ENCODE measurements at regions not wholly inside any gene's neighbourhood (a gene's known extent, or its start where the extent isn't known, plus 50 kb on each side); places are given as distances from the start of the nearest gene placed in this dataset.

DNA sequence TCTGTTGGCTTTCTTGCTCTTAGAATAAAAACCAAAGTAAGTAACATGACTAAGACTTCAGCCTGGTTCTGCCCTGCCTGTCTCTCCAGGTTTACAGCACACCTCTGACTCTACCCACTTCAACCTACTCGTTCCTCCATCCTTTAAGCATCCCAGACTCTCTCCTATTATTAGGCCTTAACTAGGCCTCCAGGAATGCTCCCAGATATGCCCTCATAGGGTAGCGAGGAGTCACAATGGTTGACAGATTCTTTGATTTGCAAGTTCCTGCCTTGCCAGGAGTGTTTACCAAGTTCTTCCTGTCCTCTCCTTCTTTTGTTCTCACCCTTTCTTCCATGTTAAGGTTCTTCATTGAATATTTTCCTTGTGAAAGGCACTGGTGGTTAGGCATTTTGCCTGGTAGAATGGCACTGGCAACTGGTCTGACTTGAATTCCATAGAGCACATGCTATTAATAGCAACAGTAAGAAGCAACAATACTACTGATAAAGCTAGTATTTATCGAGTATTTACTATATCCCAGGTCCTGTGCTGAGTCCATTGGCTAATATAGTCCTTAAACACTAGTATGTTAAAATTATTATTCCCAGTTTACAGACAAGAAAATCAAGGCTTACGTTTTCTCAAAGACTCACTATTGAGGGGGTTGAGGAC, 327.9 kb upstream of the PRKCQ start:
- Histone ChIP-seq H3K27ac (no peak overlapping the region), H4K20me1 (ENCODE audit: insufficient read depth, poor library complexity, severe bottlenecking) (no peaks in the 10 kb centered on the region), H3K9me3 (ENCODE audit: low read depth) (no peaks in the 10 kb centered on the region), H3K36me3 (replicated peaks; ENCODE audit: insufficient read depth, low read depth) (no peaks in the 10 kb centered on the region), H3K4me2 (no peak overlapping the region), H3K4me3 (no peak overlapping the region), H3K9me2 (replicated peaks; ENCODE audit: insufficient read depth) (no peaks in the 10 kb centered on the region), H3K79me2 (no peaks in the 10 kb centered on the region), H3K4me1 (ENCODE audit: insufficient read depth) (peaks cover under 1% of the 10 kb centered on the region), H2AFZ (no peak overlapping the region), H3K27me3 (no peaks in the 10 kb centered on the region)
- DNase-seq (ENCODE audit: low spot score): no peak
- TF ChIP-seq, protein P1, sequence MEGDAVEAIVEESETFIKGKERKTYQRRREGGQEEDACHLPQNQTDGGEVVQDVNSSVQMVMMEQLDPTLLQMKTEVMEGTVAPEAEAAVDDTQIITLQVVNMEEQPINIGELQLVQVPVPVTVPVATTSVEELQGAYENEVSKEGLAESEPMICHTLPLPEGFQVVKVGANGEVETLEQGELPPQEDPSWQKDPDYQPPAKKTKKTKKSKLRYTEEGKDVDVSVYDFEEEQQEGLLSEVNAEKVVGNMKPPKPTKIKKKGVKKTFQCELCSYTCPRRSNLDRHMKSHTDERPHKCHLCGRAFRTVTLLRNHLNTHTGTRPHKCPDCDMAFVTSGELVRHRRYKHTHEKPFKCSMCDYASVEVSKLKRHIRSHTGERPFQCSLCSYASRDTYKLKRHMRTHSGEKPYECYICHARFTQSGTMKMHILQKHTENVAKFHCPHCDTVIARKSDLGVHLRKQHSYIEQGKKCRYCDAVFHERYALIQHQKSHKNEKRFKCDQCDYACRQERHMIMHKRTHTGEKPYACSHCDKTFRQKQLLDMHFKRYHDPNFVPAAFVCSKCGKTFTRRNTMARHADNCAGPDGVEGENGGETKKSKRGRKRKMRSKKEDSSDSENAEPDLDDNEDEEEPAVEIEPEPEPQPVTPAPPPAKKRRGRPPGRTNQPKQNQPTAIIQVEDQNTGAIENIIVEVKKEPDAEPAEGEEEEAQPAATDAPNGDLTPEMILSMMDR (IDR thresholded peaks at IDR 0.05; ENCODE audit: poor library complexity): no peak
- TF ChIP-seq EZH2phosphoT487 (IDR thresholded peaks at IDR 0.05; ENCODE audit: low read depth, severe bottlenecking, unreplicated experiment) (no peak), EZH2 (IDR thresholded peaks at IDR 0.05; ENCODE audit: borderline replicate concordance) (no peak)
- 86% methylated on average over 4 of the region's 4 CpGs for WGBS (ENCODE audit: low lambda C conversion rate, missing lambda C conversion rate)

DNA sequence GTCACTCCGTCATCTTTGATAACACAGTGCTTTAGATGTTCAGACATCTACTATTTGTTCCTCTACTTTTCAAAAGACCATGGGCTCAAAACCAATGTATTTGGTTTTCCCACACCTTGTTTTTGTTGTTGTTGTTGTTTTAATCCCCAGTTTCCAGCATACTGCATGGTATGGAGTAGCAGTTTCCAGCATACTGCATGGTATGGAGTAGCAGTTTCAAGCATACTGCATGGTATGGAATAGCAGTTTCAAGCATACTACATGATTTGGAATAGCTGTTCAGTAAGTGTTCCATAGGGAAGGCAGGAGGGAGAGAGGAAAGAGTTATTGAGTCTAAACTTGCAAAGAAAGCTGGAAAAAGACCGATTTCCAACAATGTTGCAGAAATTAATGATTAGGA, 314.3 kb upstream of the PRKCQ start:
- Histone ChIP-seq H3K79me2 (no peaks in the 10 kb centered on the region), H3K9me2 (replicated peaks; ENCODE audit: insufficient read depth) (no peaks in the 10 kb centered on the region), H3K4me3 (no peak overlapping the region), H3K4me2 (no peak overlapping the region), H4K20me1 (ENCODE audit: insufficient read depth, poor library complexity, severe bottlenecking) (no peaks in the 10 kb centered on the region), H3K27me3 (no peaks in the 10 kb centered on the region), H3K36me3 (replicated peaks; ENCODE audit: insufficient read depth, low read depth) (no peaks in the 10 kb centered on the region), H3K9me3 (ENCODE audit: low read depth) (no peaks in the 10 kb centered on the region), H2AFZ (no peak overlapping the region), H3K27ac (no peak overlapping the region), H3K4me1 (ENCODE audit: insufficient read depth) (no peaks in the 10 kb centered on the region)
- WGBS (ENCODE audit: low lambda C conversion rate, missing lambda C conversion rate): 83% methylated on average over 2 of the region's 2 CpGs
- TF ChIP-seq, protein P1 (IDR thresholded peaks at IDR 0.05; ENCODE audit: poor library complexity): no peak
- TF ChIP-seq EZH2 (IDR thresholded peaks at IDR 0.05; ENCODE audit: borderline replicate concordance): no peak
- TF ChIP-seq EZH2phosphoT487 (IDR thresholded peaks at IDR 0.05; ENCODE audit: low read depth, severe bottlenecking, unreplicated experiment): no peak
- DNase-seq (ENCODE audit: low spot score): no peak

DNA sequence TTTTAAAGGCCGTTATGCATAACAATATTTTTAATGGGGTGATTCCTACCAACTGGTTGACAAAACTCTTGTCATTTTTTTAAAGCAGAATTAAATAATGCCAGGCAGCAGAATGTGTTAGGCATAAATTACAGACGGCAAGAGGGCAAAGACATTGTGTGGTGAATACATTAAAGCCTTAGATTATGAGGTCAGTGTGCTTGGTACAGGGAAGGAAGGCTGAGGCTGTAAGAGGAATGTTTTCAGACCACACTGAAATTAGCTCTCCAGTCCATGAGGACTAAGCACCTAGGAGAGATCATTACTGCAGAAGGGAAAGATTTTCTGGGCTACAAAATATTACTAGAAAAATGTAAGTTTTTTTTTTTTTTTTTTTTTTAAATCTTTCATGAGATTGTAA, 312.8 kb upstream of the PRKCQ start:
- no peak for DNase-seq (ENCODE audit: low spot score)
- Histone ChIP-seq H3K27ac (no peak overlapping the region), H3K4me2 (no peak overlapping the region), H3K9me2 (replicated peaks; ENCODE audit: insufficient read depth) (no peaks in the 10 kb centered on the region), H3K79me2 (no peaks in the 10 kb centered on the region), H3K4me1 (ENCODE audit: insufficient read depth) (no peaks in the 10 kb centered on the region), H4K20me1 (ENCODE audit: insufficient read depth, poor library complexity, severe bottlenecking) (no peaks in the 10 kb centered on the region), H3K9me3 (ENCODE audit: low read depth) (no peaks in the 10 kb centered on the region), H2AFZ (no peak overlapping the region), H3K27me3 (no peaks in the 10 kb centered on the region), H3K36me3 (replicated peaks; ENCODE audit: insufficient read depth, low read depth) (no peaks in the 10 kb centered on the region), H3K4me3 (no peak overlapping the region)
- no peak for TF ChIP-seq EZH2 (IDR thresholded peaks at IDR 0.05; ENCODE audit: borderline replicate concordance)
- TF ChIP-seq, protein P1 (IDR thresholded peaks at IDR 0.05; ENCODE audit: poor library complexity): no peak
- no peak for TF ChIP-seq EZH2phosphoT487 (IDR thresholded peaks at IDR 0.05; ENCODE audit: low read depth, severe bottlenecking, unreplicated experiment)
- WGBS (ENCODE audit: low lambda C conversion rate, missing lambda C conversion rate): 77% methylated on average over 2 of the region's 2 CpGs
